ENCODE measurements at regions not wholly inside any gene's neighbourhood (a gene's known extent, or its start where the extent isn't known, plus 50 kb on each side); places are given as distances from the start of the nearest gene placed in this dataset.

- H3K9me3 ChIP-seq (ENCODE audit: control insufficient read depth, low read depth, low read length) = no peaks in the 10 kb centered on the region
- H2BK15ac ChIP-seq (ENCODE audit: low read depth, low read length) = no peak overlapping the region
- peaks cover 30 to 34% of the 10 kb centered on the region in 2 experiments for H3K4me1 Mint-ChIP-seq
- no peak overlapping the region for H3K23ac ChIP-seq (ENCODE audit: insufficient read length, low read depth, low read length)
- H3K79me2 ChIP-seq (ENCODE audit: insufficient read depth, low read length) = no peaks in the 10 kb centered on the region
- peaks cover 0 to 9% of the 10 kb centered on the region in 2 experiments; a peak in 3 of 5 replicates for H3K9me3 Mint-ChIP-seq
- peaks cover 0 to 9% (median 2%) of the 10 kb centered on the region in 3 experiments; a peak in 3 of 7 replicates for H3K36me3 Mint-ChIP-seq (ENCODE audit: insufficient read depth in 1 of 3, low read depth in 3 of 3)
- H3K4me1 ChIP-seq (ENCODE audit: insufficient read depth, low read length) = peaks cover 10% of the 10 kb centered on the region; the same call in 1 of the 2 replicates
- H4K8ac ChIP-seq (replicated peaks; ENCODE audit: insufficient read length, low read depth, low read length) = no peak overlapping the region
- H3K27me3 ChIP-seq (ENCODE audit: insufficient read depth, low read length) = no peaks in the 10 kb centered on the region
- no peak overlapping the region for H3K27ac ChIP-seq (ENCODE audit: insufficient read length, low read depth, low read length)
- no peak overlapping the region for H3K4me2 ChIP-seq (ENCODE audit: insufficient read depth, insufficient read length, low read length)
- H2BK20ac ChIP-seq (ENCODE audit: low read depth, low read length, poor library complexity, severe bottlenecking) = no peak overlapping the region
- no peak overlapping the region for H2BK12ac ChIP-seq (ENCODE audit: insufficient read length, low read depth, low read length)
- H4K5ac ChIP-seq (ENCODE audit: insufficient read length, low read depth, low read length) = no peak overlapping the region
- H3K27ac Mint-ChIP-seq = no peak overlapping the region
- DNase-seq = no peak
- no peak overlapping the region for H2AK5ac ChIP-seq (ENCODE audit: insufficient read length, low read length)
- no peak overlapping the region for H3K56ac ChIP-seq (ENCODE audit: insufficient read length, low read depth, low read length)
- H3K9ac ChIP-seq (ENCODE audit: extremely low read depth, insufficient read length, low read length) = no peak overlapping the region
- H4K91ac ChIP-seq (ENCODE audit: insufficient read length, low read depth, low read length) = no peak overlapping the region
- H3K14ac ChIP-seq (ENCODE audit: insufficient read depth, low read length) = no peak overlapping the region
- H2AFZ ChIP-seq (ENCODE audit: low read length) = no peak overlapping the region
- no peaks in the 10 kb centered on the region for H4K20me1 ChIP-seq (ENCODE audit: control insufficient read depth, insufficient read depth, insufficient read length)
- H2BK120ac ChIP-seq (ENCODE audit: low read depth, low read length, poor library complexity, severe bottlenecking) = no peak overlapping the region
- H2BK5ac ChIP-seq (ENCODE audit: insufficient read length, low read length) = no peak overlapping the region
- no peak overlapping the region for H3K18ac ChIP-seq (ENCODE audit: insufficient read length, low read depth, low read length)
- no peak overlapping the region for H3K4ac ChIP-seq (ENCODE audit: low read depth, low read length)
- no peaks in the 10 kb centered on the region for H3K79me1 ChIP-seq (ENCODE audit: insufficient read depth, low read depth, low read length, poor library complexity, severe bottlenecking)
- no peak overlapping the region for H3T11ph ChIP-seq (ENCODE audit: low read length)
- no peak overlapping the region for H3K4me3 Mint-ChIP-seq
- TF ChIP-seq, protein P1, sequence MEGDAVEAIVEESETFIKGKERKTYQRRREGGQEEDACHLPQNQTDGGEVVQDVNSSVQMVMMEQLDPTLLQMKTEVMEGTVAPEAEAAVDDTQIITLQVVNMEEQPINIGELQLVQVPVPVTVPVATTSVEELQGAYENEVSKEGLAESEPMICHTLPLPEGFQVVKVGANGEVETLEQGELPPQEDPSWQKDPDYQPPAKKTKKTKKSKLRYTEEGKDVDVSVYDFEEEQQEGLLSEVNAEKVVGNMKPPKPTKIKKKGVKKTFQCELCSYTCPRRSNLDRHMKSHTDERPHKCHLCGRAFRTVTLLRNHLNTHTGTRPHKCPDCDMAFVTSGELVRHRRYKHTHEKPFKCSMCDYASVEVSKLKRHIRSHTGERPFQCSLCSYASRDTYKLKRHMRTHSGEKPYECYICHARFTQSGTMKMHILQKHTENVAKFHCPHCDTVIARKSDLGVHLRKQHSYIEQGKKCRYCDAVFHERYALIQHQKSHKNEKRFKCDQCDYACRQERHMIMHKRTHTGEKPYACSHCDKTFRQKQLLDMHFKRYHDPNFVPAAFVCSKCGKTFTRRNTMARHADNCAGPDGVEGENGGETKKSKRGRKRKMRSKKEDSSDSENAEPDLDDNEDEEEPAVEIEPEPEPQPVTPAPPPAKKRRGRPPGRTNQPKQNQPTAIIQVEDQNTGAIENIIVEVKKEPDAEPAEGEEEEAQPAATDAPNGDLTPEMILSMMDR (conservative IDR thresholded peaks at IDR 0.05) = no peak
- H3K23me2 ChIP-seq (ENCODE audit: insufficient read length, low read depth, low read length, poor library complexity, severe bottlenecking) = no peaks in the 10 kb centered on the region
- H3K27me3 Mint-ChIP-seq (ENCODE audit: low read depth) = no peaks in the 10 kb centered on the region
These were observed 343.0 kb downstream of the GPAM start for GRCh38 chr10:111840546-111840945.
